Thoracic aorta (tissue), 2 donors: ENCODE measurements at regions not wholly inside any gene's neighbourhood (a gene's known extent, or its start where the extent isn't known, plus 50 kb on each side); places are given as distances from the start of the nearest gene placed in this dataset.

ENCODE experiments used
- ATAC-seq: fragments of 150-250 bp; one replicate; pipeline ENCODE4 v1.8.0; 2017; ENCODE audit warnings: low read depth; ENCODE audit not compliant: insufficient number of reproducible peaks, low FRiP score
- DNase-seq: peaks from one replicate; pipeline ENCODE4 v3.0.0-alpha.2; 2020; ENCODE audit warnings: low spot score
- H3K27ac ChIP-seq, 2 donors: fragments of 200-600 bp; sonication (generic); 1 replicate in 1 of 2; 2 replicates in 1 of 2; pipeline ENCODE4 v1.5.1; 2016; ENCODE audit warnings: mild to moderate bottlenecking in 2 of 2, moderate library complexity in 2 of 2
- H3K27me3 ChIP-seq: fragments of 200-600 bp; sonication (generic); replicated peaks from 2 replicates; pipeline ENCODE4 v1.6.0; 2016; ENCODE audit warnings: mild to moderate bottlenecking; ENCODE audit not compliant: insufficient read depth
- H3K36me3 ChIP-seq: fragments of 200-600 bp; sonication (generic); one replicate; pipeline ENCODE4 v1.5.1; 2016
- H3K4me1 ChIP-seq, 2 donors: fragments of 200-600 bp; sonication (generic); 1 replicate in 1 of 2; 2 replicates in 1 of 2; pipeline versions ENCODE4 v1.5.1 to v1.6.0; 2016; ENCODE audit warnings: low read depth in 2 of 2, mild to moderate bottlenecking in 1 of 2; ENCODE audit not compliant: control insufficient read depth in 1 of 2
- H3K4me3 ChIP-seq: fragments of 200-600 bp; sonication (generic); 2 replicates; pipeline ENCODE4 v1.5.1; 2016; ENCODE audit warnings: mild to moderate bottlenecking
- H3K9me3 ChIP-seq: fragments of 200-600 bp; sonication (generic); 2 replicates; pipeline ENCODE4 v1.5.1; 2016
- CTCF ChIP-seq: fragments of 200-600 bp; sonication (generic); IDR thresholded peaks from one replicate; pipeline ENCODE4 v1.5.1; 2019; ENCODE audit warnings: antibody characterized with exemption

- Histone ChIP-seq H3K36me3 (no peaks in the 10 kb centered on the region), H3K4me1 (peaks cover 4 to 17% of the 10 kb centered on the region in 2 donors), H3K27ac (no peak overlapping the region), H3K27me3 (no peaks in the 10 kb centered on the region), H3K4me3 (no peak overlapping the region), H3K9me3 (no peaks in the 10 kb centered on the region)
- TF ChIP-seq CTCF, result no peak
- ATAC-seq (no peak), DNase-seq (no peak)
Observed at GRCh38 chr1:173333581-173333980, 126.5 kb upstream of the TNFSF4 start.

- H3K9me3 ChIP-seq, result no peaks in the 10 kb centered on the region
- H3K4me3 ChIP-seq, result no peak overlapping the region
- ATAC-seq (no peak), DNase-seq (no peak)
- TF ChIP-seq CTCF, result no peak
- H3K27ac ChIP-seq, result no peak overlapping the region
- no peaks in the 10 kb centered on the region for H3K36me3 ChIP-seq
- H3K4me1 ChIP-seq, result peaks cover 0 to under 1% of the 10 kb centered on the region in 2 donors
- no peaks in the 10 kb centered on the region for H3K27me3 ChIP-seq
Observed at GRCh38 chr1:173337126-173337525, 130.0 kb upstream of the TNFSF4 start.

- DNase-seq (no peak), ATAC-seq (no peak)
- Histone ChIP-seq H3K36me3 (no peaks in the 10 kb centered on the region), H3K27ac (no peak overlapping the region), H3K9me3 (no peaks in the 10 kb centered on the region), H3K27me3 (no peaks in the 10 kb centered on the region), H3K4me1 (no peaks in the 10 kb centered on the region), H3K4me3 (no peak overlapping the region)
- no peak for TF ChIP-seq CTCF
Observed at GRCh38 chr1:173341307-173341706, 134.2 kb upstream of the TNFSF4 start.

- H3K27ac ChIP-seq, result no peak overlapping the region
- no peaks in the 10 kb centered on the region for H3K27me3 ChIP-seq
- H3K4me3 ChIP-seq, result no peak overlapping the region
- TF ChIP-seq CTCF, result no peak
- no peak for DNase-seq
- H3K36me3 ChIP-seq, result no peaks in the 10 kb centered on the region
- ATAC-seq, result no peak
- no peaks in the 10 kb centered on the region for H3K4me1 ChIP-seq
- no peaks in the 10 kb centered on the region for H3K9me3 ChIP-seq
Observed at GRCh38 chr1:173341971-173342370, 134.8 kb upstream of the TNFSF4 start.

GRCh38 chr1:173342736-173343135 is 134.4 kb upstream of the PRDX6 start:
- H3K9me3 ChIP-seq, result no peaks in the 10 kb centered on the region
- H3K36me3 ChIP-seq, result no peaks in the 10 kb centered on the region
- H3K4me3 ChIP-seq, result no peak overlapping the region
- no peak for ATAC-seq
- H3K27me3 ChIP-seq, result no peaks in the 10 kb centered on the region
- H3K4me1 ChIP-seq, result no peaks in the 10 kb centered on the region
- TF ChIP-seq CTCF, result no peak
- H3K27ac ChIP-seq, result no peak overlapping the region
- DNase-seq, result no peak
